HL-60 (cell line): ENCODE measurements at regions not wholly inside any gene's neighbourhood (a gene's known extent, or its start where the extent isn't known, plus 50 kb on each side); places are given as distances from the start of the nearest gene placed in this dataset.

Source experiments
- GABPA ChIP-seq: IDR thresholded peaks from 2 replicates; pipeline ENCODE4 v1.6.1; 2012; ENCODE audit warnings: low read depth
- POLR2AphosphoS5 ChIP-seq: IDR thresholded peaks from 2 replicates; pipeline ENCODE4 v1.6.1; 2012; ENCODE audit warnings: low read depth
- SPI1 ChIP-seq: IDR thresholded peaks from 2 replicates; pipeline ENCODE4 v1.6.1; 2012; ENCODE audit warnings: low read depth, mild to moderate bottlenecking, borderline replicate concordance
- TF ChIP-seq, protein P1 (sequence below): IDR thresholded peaks from one replicate; pipeline ENCODE4 v1.5.1; 2011; ENCODE audit warnings: low read length, control low read depth, inconsistent platforms; ENCODE audit not compliant: insufficient read depth
- TF ChIP-seq, protein P2 (sequence below): IDR thresholded peaks from 2 replicates; pipeline ENCODE4 v1.6.1; 2012; ENCODE audit warnings: low read depth; ENCODE audit not compliant: insufficient replicate concordance

GRCh38 chr16:73945631-73946030 is 351.0 kb upstream of the PSMD7 start:
- no peak for TF ChIP-seq GABPA
- TF ChIP-seq POLR2AphosphoS5, result no peak
- TF ChIP-seq, protein P1, sequence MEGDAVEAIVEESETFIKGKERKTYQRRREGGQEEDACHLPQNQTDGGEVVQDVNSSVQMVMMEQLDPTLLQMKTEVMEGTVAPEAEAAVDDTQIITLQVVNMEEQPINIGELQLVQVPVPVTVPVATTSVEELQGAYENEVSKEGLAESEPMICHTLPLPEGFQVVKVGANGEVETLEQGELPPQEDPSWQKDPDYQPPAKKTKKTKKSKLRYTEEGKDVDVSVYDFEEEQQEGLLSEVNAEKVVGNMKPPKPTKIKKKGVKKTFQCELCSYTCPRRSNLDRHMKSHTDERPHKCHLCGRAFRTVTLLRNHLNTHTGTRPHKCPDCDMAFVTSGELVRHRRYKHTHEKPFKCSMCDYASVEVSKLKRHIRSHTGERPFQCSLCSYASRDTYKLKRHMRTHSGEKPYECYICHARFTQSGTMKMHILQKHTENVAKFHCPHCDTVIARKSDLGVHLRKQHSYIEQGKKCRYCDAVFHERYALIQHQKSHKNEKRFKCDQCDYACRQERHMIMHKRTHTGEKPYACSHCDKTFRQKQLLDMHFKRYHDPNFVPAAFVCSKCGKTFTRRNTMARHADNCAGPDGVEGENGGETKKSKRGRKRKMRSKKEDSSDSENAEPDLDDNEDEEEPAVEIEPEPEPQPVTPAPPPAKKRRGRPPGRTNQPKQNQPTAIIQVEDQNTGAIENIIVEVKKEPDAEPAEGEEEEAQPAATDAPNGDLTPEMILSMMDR, result no peak
- TF ChIP-seq, protein P2, sequence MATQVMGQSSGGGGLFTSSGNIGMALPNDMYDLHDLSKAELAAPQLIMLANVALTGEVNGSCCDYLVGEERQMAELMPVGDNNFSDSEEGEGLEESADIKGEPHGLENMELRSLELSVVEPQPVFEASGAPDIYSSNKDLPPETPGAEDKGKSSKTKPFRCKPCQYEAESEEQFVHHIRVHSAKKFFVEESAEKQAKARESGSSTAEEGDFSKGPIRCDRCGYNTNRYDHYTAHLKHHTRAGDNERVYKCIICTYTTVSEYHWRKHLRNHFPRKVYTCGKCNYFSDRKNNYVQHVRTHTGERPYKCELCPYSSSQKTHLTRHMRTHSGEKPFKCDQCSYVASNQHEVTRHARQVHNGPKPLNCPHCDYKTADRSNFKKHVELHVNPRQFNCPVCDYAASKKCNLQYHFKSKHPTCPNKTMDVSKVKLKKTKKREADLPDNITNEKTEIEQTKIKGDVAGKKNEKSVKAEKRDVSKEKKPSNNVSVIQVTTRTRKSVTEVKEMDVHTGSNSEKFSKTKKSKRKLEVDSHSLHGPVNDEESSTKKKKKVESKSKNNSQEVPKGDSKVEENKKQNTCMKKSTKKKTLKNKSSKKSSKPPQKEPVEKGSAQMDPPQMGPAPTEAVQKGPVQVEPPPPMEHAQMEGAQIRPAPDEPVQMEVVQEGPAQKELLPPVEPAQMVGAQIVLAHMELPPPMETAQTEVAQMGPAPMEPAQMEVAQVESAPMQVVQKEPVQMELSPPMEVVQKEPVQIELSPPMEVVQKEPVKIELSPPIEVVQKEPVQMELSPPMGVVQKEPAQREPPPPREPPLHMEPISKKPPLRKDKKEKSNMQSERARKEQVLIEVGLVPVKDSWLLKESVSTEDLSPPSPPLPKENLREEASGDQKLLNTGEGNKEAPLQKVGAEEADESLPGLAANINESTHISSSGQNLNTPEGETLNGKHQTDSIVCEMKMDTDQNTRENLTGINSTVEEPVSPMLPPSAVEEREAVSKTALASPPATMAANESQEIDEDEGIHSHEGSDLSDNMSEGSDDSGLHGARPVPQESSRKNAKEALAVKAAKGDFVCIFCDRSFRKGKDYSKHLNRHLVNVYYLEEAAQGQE, result no peak
- TF ChIP-seq SPI1, result no peak
